IMR-90 (cell line): ENCODE measurements at regions not wholly inside any gene's neighbourhood (a gene's known extent, or its start where the extent isn't known, plus 50 kb on each side); places are given as distances from the start of the nearest gene placed in this dataset.

Experiments used
- BHLHE40 ChIP-seq: fragments of 150-350 bp; IDR thresholded peaks from 2 replicates; pipeline ENCODE4 v1.6.1; 2016; ENCODE audit warnings: mild to moderate bottlenecking, low read depth, low read length
- CEBPB ChIP-seq: IDR thresholded peaks from 2 replicates; pipeline ENCODE4 v1.6.1; 2012; ENCODE audit warnings: low read depth, low read length, improper control_type of control experiment
- CTCF ChIP-seq: conservative IDR thresholded peaks from 2 replicates; pipeline ENCODE4 v1.5.1; 2012; ENCODE audit warnings: mild to moderate bottlenecking, low read depth, low read length, improper control_type of control experiment
- MAFK ChIP-seq: IDR thresholded peaks from 2 replicates; pipeline ENCODE4 v1.6.1; 2012; ENCODE audit warnings: low read depth, low read length, improper control_type of control experiment
- NFE2L2 ChIP-seq: fragments of 150-350 bp; IDR thresholded peaks from 2 replicates; pipeline ENCODE4 v1.6.1; 2016; ENCODE audit warnings: low read depth, mild to moderate bottlenecking, low read length
- POLR2A ChIP-seq: IDR thresholded peaks from 2 replicates; pipeline ENCODE4 v1.6.1; 2012; ENCODE audit warnings: mild to moderate bottlenecking, low read depth, low read length
- RAD21 ChIP-seq: IDR thresholded peaks from 2 replicates; pipeline ENCODE4 v1.6.1; 2012; ENCODE audit warnings: low read length, improper control_type of control experiment
- SMC3 ChIP-seq: fragments of 150-350 bp; IDR thresholded peaks from 2 replicates; pipeline ENCODE4 v1.6.1; 2016; ENCODE audit warnings: low read depth, mild to moderate bottlenecking, antibody characterized with exemption, low read length, moderate library complexity
- USF2 ChIP-seq: fragments of 150-350 bp; IDR thresholded peaks from 2 replicates; pipeline ENCODE4 v1.6.1; 2017; ENCODE audit warnings: mild to moderate bottlenecking, antibody characterized with exemption, low read length, low read depth

GRCh38 chr1:78839704-78840277 is 166.7 kb downstream of the ADGRL4 start:
- TF ChIP-seq CTCF (peak; percentile 71), NFE2L2 (no peak), MAFK (peak; percentile 64), USF2 (no peak), POLR2A (no peak), CEBPB (no peak), BHLHE40 (no peak), RAD21 (peak; percentile 72), SMC3 (peak; percentile 70)
